ENCODE measurements at regions not wholly inside any gene's neighbourhood (a gene's known extent, or its start where the extent isn't known, plus 50 kb on each side); places are given as distances from the start of the nearest gene placed in this dataset.

DNA sequence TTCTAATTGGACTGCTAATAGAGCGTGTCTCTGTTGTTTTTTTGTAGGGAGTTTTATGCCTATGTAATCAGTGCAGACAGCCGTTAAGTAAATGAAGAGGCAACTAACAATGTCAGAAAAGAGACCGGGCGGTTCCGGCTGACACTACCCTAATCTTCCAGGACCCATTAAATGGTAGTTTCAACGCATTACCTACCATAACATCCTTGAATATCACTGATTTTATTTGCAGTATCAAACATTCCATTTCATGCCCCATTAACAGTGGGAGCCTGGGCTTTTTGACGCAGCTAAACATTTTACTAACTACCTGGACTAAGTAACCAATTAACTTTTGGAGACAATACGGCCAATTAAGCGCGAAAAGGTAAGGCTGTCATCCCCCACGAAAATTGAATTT is 832.9 kb upstream of the NR2F2 start:
- no peaks in the 10 kb centered on the region for H3K36me3 ChIP-seq (ENCODE audit: control insufficient read depth in 1 of 2, insufficient read depth in 2 of 2, low read length in 2 of 2)
- no peak overlapping the region for H3K4me3 ChIP-seq (ENCODE audit: low read depth in 1 of 2, low read length in 2 of 2)
- H3K27me3 ChIP-seq (ENCODE audit: low read depth, low read length) = no peaks in the 10 kb centered on the region
- H3K27ac ChIP-seq (ENCODE audit: low read length) = no peak overlapping the region
- H3K4me1 ChIP-seq (ENCODE audit: control insufficient read depth in 1 of 2, insufficient read depth in 2 of 2, low read length in 2 of 2) = no peaks in the 10 kb centered on the region
- H3K9me3 ChIP-seq (ENCODE audit: control insufficient read depth in 1 of 2, low read length in 2 of 2) = no peaks in the 10 kb centered on the region

DNA sequence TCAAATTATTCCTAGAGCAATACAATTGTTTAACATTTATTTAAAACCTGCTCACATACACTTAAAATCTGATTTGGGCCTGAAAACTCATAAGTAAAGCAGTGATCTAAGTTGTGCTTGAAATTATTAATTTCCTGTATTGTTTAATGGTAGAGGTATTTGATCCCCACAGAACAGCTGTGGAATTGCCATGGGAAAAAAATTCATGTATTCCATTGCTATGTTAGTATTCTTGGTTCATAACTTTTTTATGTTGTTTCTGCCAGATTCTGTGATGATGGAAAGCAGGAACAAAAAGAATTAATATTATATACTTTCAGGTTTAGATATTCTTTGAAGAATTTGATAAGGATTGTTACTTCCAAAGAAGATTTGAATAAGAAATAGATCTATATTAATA is 831.5 kb upstream of the NR2F2 start:
- no peak overlapping the region for H3K4me3 ChIP-seq (ENCODE audit: low read depth in 1 of 2, low read length in 2 of 2)
- H3K27me3 ChIP-seq (ENCODE audit: low read depth, low read length) = no peaks in the 10 kb centered on the region
- no peaks in the 10 kb centered on the region for H3K9me3 ChIP-seq (ENCODE audit: control insufficient read depth in 1 of 2, low read length in 2 of 2)
- H3K36me3 ChIP-seq (ENCODE audit: control insufficient read depth in 1 of 2, insufficient read depth in 2 of 2, low read length in 2 of 2) = no peaks in the 10 kb centered on the region
- no peaks in the 10 kb centered on the region for H3K4me1 ChIP-seq (ENCODE audit: control insufficient read depth in 1 of 2, insufficient read depth in 2 of 2, low read length in 2 of 2)
- no peak overlapping the region for H3K27ac ChIP-seq (ENCODE audit: low read length)

DNA sequence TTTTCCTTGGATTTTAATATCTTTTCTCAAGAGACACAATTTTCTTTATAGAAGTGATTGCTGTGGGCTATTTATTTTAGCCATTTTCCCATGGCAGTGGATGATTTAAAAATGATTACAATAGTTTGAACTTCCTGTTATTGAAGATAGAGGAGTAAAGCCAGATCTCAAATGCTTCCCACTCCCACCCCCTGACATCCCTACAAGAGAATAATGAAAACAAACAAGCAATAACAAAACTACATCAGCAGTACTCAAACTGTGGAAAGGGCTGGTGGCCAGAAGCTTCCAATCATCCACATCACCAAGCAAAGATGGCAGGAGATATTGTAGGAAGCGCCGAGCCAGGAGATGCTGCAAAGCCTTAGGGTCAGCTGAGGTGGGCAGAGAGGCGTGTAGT is 831.1 kb upstream of the NR2F2 start:
- no peak overlapping the region for H3K4me3 ChIP-seq (ENCODE audit: low read depth in 1 of 2, low read length in 2 of 2)
- H3K4me1 ChIP-seq (ENCODE audit: control insufficient read depth in 1 of 2, insufficient read depth in 2 of 2, low read length in 2 of 2) = no peaks in the 10 kb centered on the region
- H3K27ac ChIP-seq (ENCODE audit: low read length) = no peak overlapping the region
- H3K9me3 ChIP-seq (ENCODE audit: control insufficient read depth in 1 of 2, low read length in 2 of 2) = no peaks in the 10 kb centered on the region
- H3K27me3 ChIP-seq (ENCODE audit: low read depth, low read length) = no peaks in the 10 kb centered on the region
- no peaks in the 10 kb centered on the region for H3K36me3 ChIP-seq (ENCODE audit: control insufficient read depth in 1 of 2, insufficient read depth in 2 of 2, low read length in 2 of 2)

DNA sequence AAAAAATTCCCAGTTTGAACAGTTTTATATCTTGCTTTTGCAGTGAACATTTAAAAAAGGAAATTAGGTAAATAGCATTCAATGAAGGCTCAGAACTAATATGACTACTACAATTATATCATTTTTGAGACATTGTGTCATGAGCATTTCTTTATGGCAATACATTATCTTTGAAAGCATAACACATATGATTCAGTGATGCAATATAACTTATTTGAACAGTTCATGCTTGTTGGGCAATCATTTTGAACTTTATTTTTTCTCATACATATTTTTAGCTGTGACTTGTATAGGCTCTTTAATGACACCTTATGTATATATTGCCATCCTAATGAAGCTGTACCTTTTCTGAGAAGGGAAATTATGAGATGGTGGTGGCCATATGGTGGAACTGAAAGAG is 828.6 kb upstream of the NR2F2 start:
- no peaks in the 10 kb centered on the region for H3K27me3 ChIP-seq (ENCODE audit: low read depth, low read length)
- H3K36me3 ChIP-seq (ENCODE audit: control insufficient read depth in 1 of 2, insufficient read depth in 2 of 2, low read length in 2 of 2) = no peaks in the 10 kb centered on the region
- H3K9me3 ChIP-seq (ENCODE audit: control insufficient read depth in 1 of 2, low read length in 2 of 2) = no peaks in the 10 kb centered on the region
- no peaks in the 10 kb centered on the region for H3K4me1 ChIP-seq (ENCODE audit: control insufficient read depth in 1 of 2, insufficient read depth in 2 of 2, low read length in 2 of 2)
- H3K27ac ChIP-seq (ENCODE audit: low read length) = no peak overlapping the region
- no peak overlapping the region for H3K4me3 ChIP-seq (ENCODE audit: low read depth in 1 of 2, low read length in 2 of 2)

DNA sequence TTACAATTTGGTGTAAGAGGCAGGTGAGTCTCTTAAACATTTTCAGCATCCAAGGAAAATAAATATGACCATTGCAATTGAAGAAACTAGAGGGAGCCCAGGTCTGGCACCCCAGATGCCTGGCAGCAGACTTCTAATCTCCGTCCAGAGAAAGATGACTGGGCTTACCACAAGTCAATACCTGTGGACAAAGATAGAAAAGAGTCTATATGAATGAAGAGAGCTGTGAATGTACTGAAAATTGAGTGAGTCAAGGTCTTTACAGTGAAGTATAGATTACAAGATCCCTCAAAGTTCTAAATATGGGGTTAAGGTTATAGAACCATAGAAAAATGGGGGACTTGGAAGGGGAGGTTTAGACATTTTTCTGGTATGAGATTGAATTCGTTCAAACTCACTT is 827.4 kb upstream of the NR2F2 start:
- no peaks in the 10 kb centered on the region for H3K4me1 ChIP-seq (ENCODE audit: control insufficient read depth in 1 of 2, insufficient read depth in 2 of 2, low read length in 2 of 2)
- H3K36me3 ChIP-seq (ENCODE audit: control insufficient read depth in 1 of 2, insufficient read depth in 2 of 2, low read length in 2 of 2) = no peaks in the 10 kb centered on the region
- H3K27me3 ChIP-seq (ENCODE audit: low read depth, low read length) = no peaks in the 10 kb centered on the region
- no peak overlapping the region for H3K27ac ChIP-seq (ENCODE audit: low read length)
- no peaks in the 10 kb centered on the region for H3K9me3 ChIP-seq (ENCODE audit: control insufficient read depth in 1 of 2, low read length in 2 of 2)
- H3K4me3 ChIP-seq (ENCODE audit: low read depth in 1 of 2, low read length in 2 of 2) = no peak overlapping the region

DNA sequence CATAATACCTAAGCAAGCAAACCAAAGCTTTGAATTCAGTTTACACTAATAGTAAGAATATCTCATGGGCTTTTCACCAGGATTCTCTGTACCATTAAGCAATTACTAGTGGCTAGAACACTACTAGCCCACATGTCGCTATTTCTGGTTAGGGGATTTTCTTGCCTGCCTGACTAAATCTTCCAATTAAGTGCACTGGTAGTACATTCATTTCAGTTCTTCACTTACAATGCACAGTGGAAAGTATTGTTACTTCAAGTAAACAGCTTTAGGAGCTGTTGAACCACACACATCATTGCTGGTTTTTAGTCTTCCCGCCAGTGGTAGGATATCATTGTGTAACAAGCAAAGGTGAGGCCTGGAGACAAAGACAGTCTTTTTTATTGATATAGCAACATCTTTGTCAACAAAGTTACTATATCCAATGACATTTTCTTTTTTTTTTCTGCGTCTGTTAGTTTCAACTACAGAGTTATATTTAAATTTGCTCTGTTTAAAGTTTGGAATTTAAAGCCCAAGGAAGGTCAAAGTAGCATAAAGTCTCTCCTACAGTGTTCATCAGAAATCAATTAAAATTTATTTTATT is 826.8 kb upstream of the NR2F2 start:
- H3K4me3 ChIP-seq (ENCODE audit: low read depth in 1 of 2, low read length in 2 of 2) = no peak overlapping the region
- no peak overlapping the region for H3K27ac ChIP-seq (ENCODE audit: low read length)
- H3K4me1 ChIP-seq (ENCODE audit: control insufficient read depth in 1 of 2, insufficient read depth in 2 of 2, low read length in 2 of 2) = no peaks in the 10 kb centered on the region
- no peaks in the 10 kb centered on the region for H3K9me3 ChIP-seq (ENCODE audit: control insufficient read depth in 1 of 2, low read length in 2 of 2)
- no peaks in the 10 kb centered on the region for H3K27me3 ChIP-seq (ENCODE audit: low read depth, low read length)
- no peaks in the 10 kb centered on the region for H3K36me3 ChIP-seq (ENCODE audit: control insufficient read depth in 1 of 2, insufficient read depth in 2 of 2, low read length in 2 of 2)

DNA sequence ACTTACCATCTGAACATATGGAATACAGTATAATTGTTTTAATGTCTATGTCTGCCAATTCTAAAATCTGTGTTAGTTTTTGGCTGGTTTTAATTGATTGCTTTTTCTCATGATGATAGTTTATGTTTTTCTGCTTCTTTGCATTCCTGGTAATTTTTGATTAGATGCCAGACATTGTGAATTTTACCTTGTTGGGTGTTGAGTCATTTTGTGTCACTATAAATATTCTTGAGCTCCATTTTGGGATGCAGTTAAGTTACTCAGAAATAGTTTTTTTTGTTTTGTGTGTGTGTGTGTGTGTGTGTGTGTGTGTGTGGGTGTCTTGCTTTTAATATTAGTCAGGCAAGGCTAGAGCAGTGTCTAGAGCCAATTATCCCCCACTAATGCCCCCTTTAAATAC is 818.8 kb upstream of the NR2F2 start:
- H3K4me1 ChIP-seq (ENCODE audit: control insufficient read depth in 1 of 2, insufficient read depth in 2 of 2, low read length in 2 of 2) = no peaks in the 10 kb centered on the region
- H3K9me3 ChIP-seq (ENCODE audit: control insufficient read depth in 1 of 2, low read length in 2 of 2) = no peaks in the 10 kb centered on the region
- no peak overlapping the region for H3K4me3 ChIP-seq (ENCODE audit: low read depth in 1 of 2, low read length in 2 of 2)
- no peaks in the 10 kb centered on the region for H3K27me3 ChIP-seq (ENCODE audit: low read depth, low read length)
- no peaks in the 10 kb centered on the region for H3K36me3 ChIP-seq (ENCODE audit: control insufficient read depth in 1 of 2, insufficient read depth in 2 of 2, low read length in 2 of 2)
- H3K27ac ChIP-seq (ENCODE audit: low read length) = no peak overlapping the region

DNA sequence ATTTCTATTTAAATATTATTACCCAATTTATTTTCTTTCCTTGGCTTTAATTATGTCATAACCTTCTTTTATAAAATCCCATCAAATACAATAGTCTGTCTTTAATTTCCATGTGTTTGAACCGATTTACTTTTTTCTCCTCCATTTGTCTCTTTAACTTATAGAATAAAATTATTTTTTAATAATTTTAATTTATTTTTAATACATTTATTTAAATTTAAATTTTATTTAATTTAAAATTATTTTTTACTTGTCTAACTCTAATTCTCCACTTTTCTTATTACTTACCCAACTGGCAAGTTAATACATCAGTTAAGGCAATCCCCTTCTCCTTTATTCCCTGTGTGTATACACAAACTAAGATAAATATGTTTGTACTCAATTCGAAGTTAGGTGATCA is 817.6 kb upstream of the NR2F2 start:
- no peaks in the 10 kb centered on the region for H3K36me3 ChIP-seq (ENCODE audit: control insufficient read depth in 1 of 2, insufficient read depth in 2 of 2, low read length in 2 of 2)
- no peak overlapping the region for H3K4me3 ChIP-seq (ENCODE audit: low read depth in 1 of 2, low read length in 2 of 2)
- H3K27me3 ChIP-seq (ENCODE audit: low read depth, low read length) = no peaks in the 10 kb centered on the region
- H3K27ac ChIP-seq (ENCODE audit: low read length) = no peak overlapping the region
- no peaks in the 10 kb centered on the region for H3K9me3 ChIP-seq (ENCODE audit: control insufficient read depth in 1 of 2, low read length in 2 of 2)
- no peaks in the 10 kb centered on the region for H3K4me1 ChIP-seq (ENCODE audit: control insufficient read depth in 1 of 2, insufficient read depth in 2 of 2, low read length in 2 of 2)

DNA sequence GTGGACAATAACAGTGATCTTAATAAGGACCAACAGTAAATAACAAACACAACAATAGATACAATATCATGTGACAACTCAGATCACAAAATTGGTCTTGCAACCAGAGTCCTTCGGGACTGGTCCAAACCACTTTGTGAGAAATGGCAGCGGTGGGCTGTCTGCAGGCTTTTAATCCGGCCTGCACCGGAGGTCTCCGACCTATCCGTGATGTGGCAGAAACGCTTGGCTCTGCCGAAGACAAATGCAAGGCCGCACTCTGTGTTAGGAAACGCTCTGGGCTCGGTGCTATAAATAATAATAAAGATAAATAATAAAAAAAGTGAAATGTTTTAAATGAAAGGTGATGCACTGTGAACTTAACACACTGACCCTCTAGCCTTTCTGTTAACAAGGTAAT is 810.6 kb upstream of the NR2F2 start:
- no peaks in the 10 kb centered on the region for H3K9me3 ChIP-seq (ENCODE audit: control insufficient read depth in 1 of 2, low read length in 2 of 2)
- no peak overlapping the region for H3K27ac ChIP-seq (ENCODE audit: low read length)
- H3K4me1 ChIP-seq (ENCODE audit: control insufficient read depth in 1 of 2, insufficient read depth in 2 of 2, low read length in 2 of 2) = no peaks in the 10 kb centered on the region
- H3K36me3 ChIP-seq (ENCODE audit: control insufficient read depth in 1 of 2, insufficient read depth in 2 of 2, low read length in 2 of 2) = no peaks in the 10 kb centered on the region
- no peak overlapping the region for H3K4me3 ChIP-seq (ENCODE audit: low read depth in 1 of 2, low read length in 2 of 2)
- H3K27me3 ChIP-seq (ENCODE audit: low read depth, low read length) = no peaks in the 10 kb centered on the region

DNA sequence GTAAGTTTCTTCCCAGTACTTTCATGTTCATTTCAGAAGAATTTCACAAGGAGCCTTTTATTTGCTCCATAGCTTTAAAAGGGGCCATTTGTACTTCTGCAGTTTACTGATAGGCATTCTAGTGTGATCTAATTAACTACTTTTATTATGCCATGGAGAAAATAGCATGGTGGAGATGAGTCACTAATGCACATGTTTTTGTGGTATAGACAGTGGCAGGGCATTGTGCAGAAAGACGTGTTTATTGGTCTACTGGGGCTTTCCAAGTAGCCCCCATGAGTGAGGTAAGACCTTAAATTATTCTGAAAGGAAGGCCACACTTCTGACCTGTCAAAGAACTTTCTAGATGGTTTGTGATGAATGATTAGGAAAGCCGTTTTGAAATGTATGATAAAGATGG is 810.0 kb upstream of the NR2F2 start:
- Histone ChIP-seq H3K36me3 (ENCODE audit: control insufficient read depth in 1 of 2, insufficient read depth in 2 of 2, low read length in 2 of 2) (no peaks in the 10 kb centered on the region), H3K4me1 (ENCODE audit: control insufficient read depth in 1 of 2, insufficient read depth in 2 of 2, low read length in 2 of 2) (no peaks in the 10 kb centered on the region), H3K9me3 (ENCODE audit: control insufficient read depth in 1 of 2, low read length in 2 of 2) (no peaks in the 10 kb centered on the region), H3K4me3 (ENCODE audit: low read depth in 1 of 2, low read length in 2 of 2) (no peak overlapping the region), H3K27ac (ENCODE audit: low read length) (no peak overlapping the region), H3K27me3 (ENCODE audit: low read depth, low read length) (no peaks in the 10 kb centered on the region)

DNA sequence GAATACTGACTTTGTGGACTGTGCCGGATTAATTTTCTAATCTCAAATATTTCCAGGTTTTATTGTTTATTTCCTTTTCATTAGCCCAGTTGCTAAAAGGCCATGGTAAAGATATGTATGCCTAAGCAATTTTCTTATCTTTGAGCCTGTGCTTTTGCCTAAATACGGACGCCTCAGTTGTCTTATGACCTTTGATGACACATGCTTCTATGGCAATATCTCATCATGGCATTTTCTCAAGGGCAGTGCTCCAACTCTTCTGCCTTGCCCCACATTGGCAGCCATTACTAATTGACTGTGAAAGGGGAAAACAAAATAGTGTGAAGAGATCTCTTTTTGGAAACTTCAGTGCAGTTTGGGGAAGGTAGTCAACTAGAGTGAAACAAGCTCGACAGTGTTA is 809.6 kb upstream of the NR2F2 start:
- H3K4me1 ChIP-seq (ENCODE audit: control insufficient read depth in 1 of 2, insufficient read depth in 2 of 2, low read length in 2 of 2) = no peaks in the 10 kb centered on the region
- H3K4me3 ChIP-seq (ENCODE audit: low read depth in 1 of 2, low read length in 2 of 2) = no peak overlapping the region

DNA sequence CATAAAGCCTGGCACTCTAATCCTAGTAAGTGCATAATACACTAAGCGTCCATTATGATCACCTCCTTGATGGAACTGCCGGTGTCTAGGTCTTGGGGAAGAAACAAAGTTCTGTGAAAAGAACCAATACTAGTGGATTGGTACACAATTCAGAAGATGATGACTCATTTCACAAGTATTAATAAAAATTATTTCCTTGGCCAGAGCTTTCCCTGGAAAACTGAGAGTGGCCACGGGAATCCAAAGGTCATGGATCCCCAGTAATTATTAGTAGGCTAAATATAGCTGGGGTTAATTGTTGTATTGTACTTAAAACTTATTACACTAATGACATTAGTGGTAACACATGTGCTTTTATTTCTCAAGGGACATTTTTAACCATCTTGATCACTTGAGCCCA is 808.0 kb upstream of the NR2F2 start:
- H3K9me3 ChIP-seq (ENCODE audit: control insufficient read depth in 1 of 2, low read length in 2 of 2) = no peaks in the 10 kb centered on the region
- no peak overlapping the region for H3K4me3 ChIP-seq (ENCODE audit: low read depth in 1 of 2, low read length in 2 of 2)
- no peak overlapping the region for H3K27ac ChIP-seq (ENCODE audit: low read length)
- no peaks in the 10 kb centered on the region for H3K4me1 ChIP-seq (ENCODE audit: control insufficient read depth in 1 of 2, insufficient read depth in 2 of 2, low read length in 2 of 2)
- H3K36me3 ChIP-seq (ENCODE audit: control insufficient read depth in 1 of 2, insufficient read depth in 2 of 2, low read length in 2 of 2) = no peaks in the 10 kb centered on the region
- H3K27me3 ChIP-seq (ENCODE audit: low read depth, low read length) = no peaks in the 10 kb centered on the region

More for the DNA sequence above, 809.6 kb upstream of the NR2F2 start:
- Histone ChIP-seq H3K27ac (ENCODE audit: low read length) (no peak overlapping the region), H3K9me3 (ENCODE audit: control insufficient read depth in 1 of 2, low read length in 2 of 2) (no peaks in the 10 kb centered on the region), H3K27me3 (ENCODE audit: low read depth, low read length) (no peaks in the 10 kb centered on the region), H3K36me3 (ENCODE audit: control insufficient read depth in 1 of 2, insufficient read depth in 2 of 2, low read length in 2 of 2) (no peaks in the 10 kb centered on the region)
